Progenitor cell of endocrine pancreas (in vitro differentiated cells): ENCODE measurements at regions not wholly inside any gene's neighbourhood (a gene's known extent, or its start where the extent isn't known, plus 50 kb on each side); places are given as distances from the start of the nearest gene placed in this dataset.

ENCODE experiments used
- DNase-seq: peaks from one replicate; pipeline ENCODE4 v3.0.0; 2021; ENCODE audit warnings: low spot score; ENCODE audit not compliant: unreplicated experiment
- H3K27ac Mint-ChIP-seq: 2 replicates; pipeline ENCODE4 v1.8.0; 2021; ENCODE audit warnings: mild to moderate bottlenecking, moderate library complexity, mixed read lengths
- H3K27me3 Mint-ChIP-seq: 2 replicates; pipeline ENCODE4 v1.8.0; 2021; ENCODE audit warnings: mixed read lengths
- H3K36me3 Mint-ChIP-seq: 2 replicates; pipeline ENCODE4 v1.8.0; 2022; ENCODE audit warnings: mixed read lengths; ENCODE audit not compliant: insufficient read depth
- H3K4me1 Mint-ChIP-seq: 2 replicates; pipeline ENCODE4 v1.8.0; 2021; ENCODE audit warnings: low read depth, mixed read lengths
- H3K4me3 Mint-ChIP-seq: 2 replicates; pipeline ENCODE4 v1.8.0; 2021; ENCODE audit warnings: low read depth, mild to moderate bottlenecking, moderate library complexity, mixed read lengths
- H3K9me3 Mint-ChIP-seq: 2 replicates; pipeline ENCODE4 v1.8.0; 2021; ENCODE audit warnings: low read depth, mixed read lengths
- TF ChIP-seq, protein P1 (sequence below): fragments of 200-600 bp; sonication (generic); IDR thresholded peaks from one replicate; pipeline ENCODE4 v1.5.0; 2021; ENCODE audit warnings: antibody characterized with exemption, mild to moderate bottlenecking; ENCODE audit not compliant: unreplicated experiment

DNA sequence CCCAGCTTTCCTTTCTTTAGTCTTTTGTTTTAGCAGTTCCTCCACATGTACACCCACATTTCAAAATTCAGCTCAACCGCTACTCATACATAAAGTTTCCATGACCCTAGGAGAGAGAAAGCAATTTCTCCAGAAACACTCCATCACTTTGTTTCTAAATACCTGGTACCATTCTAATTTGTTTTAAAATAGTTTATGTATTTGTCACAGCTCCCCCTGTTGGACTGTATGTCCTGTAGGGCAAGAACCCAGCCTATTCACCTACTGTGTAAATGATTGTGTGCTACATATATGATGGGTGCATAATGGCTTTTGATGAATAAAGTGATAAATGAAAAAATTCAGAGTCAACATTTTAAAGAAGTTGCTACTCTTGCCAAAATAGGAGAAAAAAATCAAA lies 139.1 kb downstream of the COX7C start:
- Mint-ChIP-seq H3K4me1 (no peaks in the 10 kb centered on the region), H3K27ac (no peak overlapping the region), H3K9me3 (no peaks in the 10 kb centered on the region), H3K36me3 (no peaks in the 10 kb centered on the region), H3K4me3 (no peak overlapping the region), H3K27me3 (no peaks in the 10 kb centered on the region)
- TF ChIP-seq, protein P1, sequence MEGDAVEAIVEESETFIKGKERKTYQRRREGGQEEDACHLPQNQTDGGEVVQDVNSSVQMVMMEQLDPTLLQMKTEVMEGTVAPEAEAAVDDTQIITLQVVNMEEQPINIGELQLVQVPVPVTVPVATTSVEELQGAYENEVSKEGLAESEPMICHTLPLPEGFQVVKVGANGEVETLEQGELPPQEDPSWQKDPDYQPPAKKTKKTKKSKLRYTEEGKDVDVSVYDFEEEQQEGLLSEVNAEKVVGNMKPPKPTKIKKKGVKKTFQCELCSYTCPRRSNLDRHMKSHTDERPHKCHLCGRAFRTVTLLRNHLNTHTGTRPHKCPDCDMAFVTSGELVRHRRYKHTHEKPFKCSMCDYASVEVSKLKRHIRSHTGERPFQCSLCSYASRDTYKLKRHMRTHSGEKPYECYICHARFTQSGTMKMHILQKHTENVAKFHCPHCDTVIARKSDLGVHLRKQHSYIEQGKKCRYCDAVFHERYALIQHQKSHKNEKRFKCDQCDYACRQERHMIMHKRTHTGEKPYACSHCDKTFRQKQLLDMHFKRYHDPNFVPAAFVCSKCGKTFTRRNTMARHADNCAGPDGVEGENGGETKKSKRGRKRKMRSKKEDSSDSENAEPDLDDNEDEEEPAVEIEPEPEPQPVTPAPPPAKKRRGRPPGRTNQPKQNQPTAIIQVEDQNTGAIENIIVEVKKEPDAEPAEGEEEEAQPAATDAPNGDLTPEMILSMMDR = no peak
- DNase-seq = no peak

- DNase-seq = no peak
- TF ChIP-seq, protein P1 = no peak
- no peaks in the 10 kb centered on the region for H3K36me3 Mint-ChIP-seq
- H3K4me1 Mint-ChIP-seq = no peaks in the 10 kb centered on the region
- H3K27me3 Mint-ChIP-seq = no peaks in the 10 kb centered on the region
- no peak overlapping the region for H3K4me3 Mint-ChIP-seq
- no peak overlapping the region for H3K27ac Mint-ChIP-seq
- no peaks in the 10 kb centered on the region for H3K9me3 Mint-ChIP-seq
Measured at GRCh38 chr5:86757824-86758223, 140.1 kb downstream of the COX7C start.

DNA sequence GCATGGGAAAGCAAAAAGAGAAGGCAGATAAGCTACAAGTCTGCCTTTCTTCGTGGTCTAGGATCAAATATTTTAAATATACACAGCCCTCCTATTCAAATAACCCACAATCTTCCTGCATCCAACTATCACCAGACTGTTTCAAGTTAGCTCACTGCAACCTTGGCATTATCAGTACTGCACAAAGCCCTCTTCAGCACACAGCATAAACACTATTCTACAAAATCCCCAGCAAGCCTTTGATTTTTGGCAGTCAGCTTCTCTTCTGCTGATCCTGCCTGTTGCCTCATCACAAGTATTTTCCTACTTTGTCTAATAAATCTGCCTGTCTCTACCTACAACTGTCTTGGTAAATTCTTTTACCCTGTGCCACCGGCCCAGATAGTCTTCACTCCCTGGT lies 142.9 kb downstream of the COX7C start:
- no peaks in the 10 kb centered on the region for H3K27me3 Mint-ChIP-seq
- H3K27ac Mint-ChIP-seq = no peak overlapping the region
- no peak overlapping the region for H3K4me3 Mint-ChIP-seq
- TF ChIP-seq, protein P1 = no peak
- H3K4me1 Mint-ChIP-seq = no peaks in the 10 kb centered on the region
- DNase-seq = no peak
- H3K36me3 Mint-ChIP-seq = no peaks in the 10 kb centered on the region
- no peaks in the 10 kb centered on the region for H3K9me3 Mint-ChIP-seq

GRCh38 chr5:86763929-86764328 lies 146.2 kb downstream of the COX7C start:
- no peaks in the 10 kb centered on the region for H3K4me1 Mint-ChIP-seq
- no peaks in the 10 kb centered on the region for H3K9me3 Mint-ChIP-seq
- no peak overlapping the region for H3K4me3 Mint-ChIP-seq
- H3K27me3 Mint-ChIP-seq = no peaks in the 10 kb centered on the region
- no peak for DNase-seq
- no peak overlapping the region for H3K27ac Mint-ChIP-seq
- no peaks in the 10 kb centered on the region for H3K36me3 Mint-ChIP-seq
- TF ChIP-seq, protein P1 = no peak

GRCh38 chr5:86765778-86766502 lies 148.2 kb downstream of the COX7C start:
- TF ChIP-seq, protein P1 = no peak
- no peak overlapping the region for H3K4me3 Mint-ChIP-seq
- no peaks in the 10 kb centered on the region for H3K27me3 Mint-ChIP-seq
- H3K36me3 Mint-ChIP-seq = peaks cover 2% of the 10 kb centered on the region
- H3K9me3 Mint-ChIP-seq = peaks cover 8% of the 10 kb centered on the region
- no peaks in the 10 kb centered on the region for H3K4me1 Mint-ChIP-seq
- DNase-seq = no peak
- no peak overlapping the region for H3K27ac Mint-ChIP-seq
